ENCODE measurements at regions not wholly inside any gene's neighbourhood (a gene's known extent, or its start where the extent isn't known, plus 50 kb on each side); places are given as distances from the start of the nearest gene placed in this dataset.

DNA sequence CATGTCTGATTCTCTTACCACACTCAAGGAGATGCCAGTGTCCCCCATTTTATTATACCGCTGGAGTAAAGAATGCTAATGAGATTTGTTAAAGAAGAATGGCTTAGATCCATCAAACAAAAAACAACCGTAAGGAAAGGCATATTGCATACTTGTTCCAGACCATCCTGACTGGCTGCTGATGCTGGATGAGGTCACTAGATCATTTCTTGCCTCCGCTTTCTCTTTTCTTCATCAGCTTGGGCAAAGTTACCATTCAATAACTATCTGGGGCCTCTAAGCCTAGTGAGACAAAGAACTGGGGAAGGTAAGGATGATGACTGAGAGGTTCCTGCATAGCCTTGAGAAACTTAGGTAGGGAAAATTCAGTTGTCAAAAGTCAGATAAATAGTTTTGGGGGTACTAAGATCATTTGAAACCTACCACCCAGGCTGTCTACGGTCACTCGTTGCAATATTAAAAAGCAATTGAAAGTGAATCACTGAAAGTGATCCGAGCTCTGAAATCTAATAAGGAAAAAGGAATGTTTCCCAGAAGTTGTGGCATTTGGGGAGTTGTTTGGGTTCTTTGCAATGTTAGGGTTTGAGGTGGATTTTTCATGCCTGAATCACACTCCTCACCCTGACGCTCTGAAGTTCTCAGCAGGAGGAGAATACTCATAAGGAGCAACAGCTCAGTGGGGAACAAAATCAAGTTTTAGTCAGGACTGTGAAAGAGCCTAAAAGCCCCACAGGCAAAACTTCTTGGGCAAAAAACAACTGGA is 176.8 kb downstream of the HHIPL2 start:
- Histone ChIP-seq H3K9me3 (ENCODE audit: severe bottlenecking) (no peaks in the 10 kb centered on the region), H3K27me3 (ENCODE audit: insufficient read depth, low read depth, severe bottlenecking) (no peaks in the 10 kb centered on the region), H3K4me3 (ENCODE audit: low read depth, low read length) (no peak overlapping the region), H3K36me3 (no peaks in the 10 kb centered on the region), H3K27ac (no peak overlapping the region)
- DNase-seq, result no peak
- TF ChIP-seq CTCF (IDR thresholded peaks at IDR 0.05; ENCODE audit: low read depth, low read length), result no peak

DNA sequence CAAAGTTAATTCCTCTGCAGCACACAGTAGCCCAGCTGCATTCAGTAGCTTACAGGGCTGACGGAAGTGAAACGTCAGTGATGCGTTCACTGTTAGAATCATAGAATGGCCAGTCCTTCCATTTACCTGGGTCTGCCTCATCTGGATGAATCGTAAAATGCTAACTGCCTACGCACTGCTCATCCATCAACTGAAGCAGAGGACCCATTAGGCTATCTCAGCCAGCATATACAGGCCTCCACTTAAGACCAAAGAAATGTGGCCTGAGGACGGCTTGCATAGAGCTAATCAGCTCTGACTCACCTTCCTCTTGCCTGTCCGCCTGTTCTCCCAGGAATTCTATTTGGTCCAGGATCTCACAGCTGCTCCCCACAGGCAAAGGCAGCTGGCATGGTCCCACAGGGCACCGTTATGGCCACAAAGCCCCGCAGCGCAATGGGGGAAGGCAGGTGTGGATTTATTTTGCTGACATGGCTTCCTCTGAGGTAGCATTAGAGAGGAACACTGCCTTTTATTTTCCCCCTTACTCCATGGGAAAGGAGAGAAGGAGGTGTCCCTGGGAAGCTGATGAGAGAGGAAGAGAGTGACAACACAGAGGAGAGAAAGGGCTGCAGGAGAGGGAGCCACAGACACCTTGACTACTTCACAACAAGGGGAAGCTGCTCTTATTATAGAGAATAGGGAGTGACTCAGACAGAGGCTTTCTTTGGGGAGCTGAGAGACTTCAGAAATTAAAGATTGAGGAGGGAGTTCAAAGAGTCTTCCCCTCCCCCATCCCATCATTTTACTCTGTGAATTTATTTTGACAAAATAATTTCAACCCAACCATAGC is 177.6 kb downstream of the HHIPL2 start:
- Histone ChIP-seq H3K9me3 (ENCODE audit: severe bottlenecking) (no peaks in the 10 kb centered on the region), H3K27ac (no peak overlapping the region), H3K27me3 (ENCODE audit: insufficient read depth, low read depth, severe bottlenecking) (no peaks in the 10 kb centered on the region), H3K4me3 (ENCODE audit: low read depth, low read length) (no peak overlapping the region), H3K36me3 (no peaks in the 10 kb centered on the region)
- TF ChIP-seq CTCF (IDR thresholded peaks at IDR 0.05; ENCODE audit: low read depth, low read length), result no peak
- DNase-seq, result no peak

- no peak for DNase-seq
- no peaks in the 10 kb centered on the region for H3K36me3 ChIP-seq
- no peak overlapping the region for H3K27ac ChIP-seq
- H3K4me3 ChIP-seq (ENCODE audit: low read depth, low read length), result no peak overlapping the region
- no peaks in the 10 kb centered on the region for H3K27me3 ChIP-seq (ENCODE audit: insufficient read depth, low read depth, severe bottlenecking)
- H3K9me3 ChIP-seq (ENCODE audit: severe bottlenecking), result no peaks in the 10 kb centered on the region
- TF ChIP-seq CTCF (IDR thresholded peaks at IDR 0.05; ENCODE audit: low read depth, low read length), result no peak
These were observed 178.8 kb downstream of the HHIPL2 start for GRCh38 chr1:222369148-222369547.

DNA sequence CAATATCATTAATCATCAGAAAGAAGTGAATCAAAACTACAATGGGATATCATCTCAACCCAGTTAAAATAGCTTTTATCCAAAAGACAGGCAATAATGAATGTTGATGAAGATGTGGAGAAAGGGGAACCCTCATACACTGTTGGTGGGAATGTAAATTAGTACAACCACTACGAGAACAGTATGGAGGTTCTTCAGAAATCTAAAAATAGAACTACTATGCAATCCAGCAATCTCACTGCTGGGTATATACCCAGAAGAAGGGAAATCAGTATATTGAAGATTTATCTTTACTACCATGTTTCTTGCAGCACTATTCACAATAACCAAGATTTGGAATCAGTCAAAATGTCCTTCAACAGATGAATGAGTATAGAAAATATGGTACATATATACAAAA is 189.8 kb downstream of the HHIPL2 start:
- no peaks in the 10 kb centered on the region for H3K27me3 ChIP-seq (ENCODE audit: insufficient read depth, low read depth, severe bottlenecking)
- no peak overlapping the region for H3K27ac ChIP-seq
- no peaks in the 10 kb centered on the region for H3K9me3 ChIP-seq (ENCODE audit: severe bottlenecking)
- no peak for TF ChIP-seq CTCF (IDR thresholded peaks at IDR 0.05; ENCODE audit: low read depth, low read length)
- DNase-seq, result no peak
- H3K4me3 ChIP-seq (ENCODE audit: low read depth, low read length), result no peak overlapping the region
- H3K36me3 ChIP-seq, result no peaks in the 10 kb centered on the region

DNA sequence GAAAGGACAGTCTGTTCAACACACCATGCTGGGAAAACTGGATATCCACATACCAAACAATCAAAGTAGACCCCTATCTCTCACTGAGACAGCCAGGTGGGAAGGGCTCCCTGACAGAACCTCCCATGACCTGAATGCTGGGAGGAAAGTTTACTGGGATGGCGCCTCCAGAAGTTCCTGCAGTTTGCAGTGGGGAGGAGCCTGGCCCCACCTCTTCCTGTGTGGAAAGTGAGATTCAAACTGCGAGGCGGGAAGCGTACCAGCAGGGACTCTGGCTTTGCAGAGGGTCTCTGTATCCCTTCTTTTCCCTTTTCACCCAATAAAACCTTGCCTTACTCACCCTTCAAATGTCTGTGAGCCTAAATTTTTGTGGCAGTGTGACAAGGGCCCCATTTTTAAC is 190.7 kb downstream of the HHIPL2 start:
- Histone ChIP-seq H3K36me3 (no peaks in the 10 kb centered on the region), H3K27ac (no peak overlapping the region), H3K27me3 (ENCODE audit: insufficient read depth, low read depth, severe bottlenecking) (no peaks in the 10 kb centered on the region), H3K9me3 (ENCODE audit: severe bottlenecking) (no peaks in the 10 kb centered on the region), H3K4me3 (ENCODE audit: low read depth, low read length) (no peak overlapping the region)
- no peak for DNase-seq
- TF ChIP-seq CTCF (IDR thresholded peaks at IDR 0.05; ENCODE audit: low read depth, low read length), result no peak
